ENCODE measurements at regions not wholly inside any gene's neighbourhood (a gene's known extent, or its start where the extent isn't known, plus 50 kb on each side); places are given as distances from the start of the nearest gene placed in this dataset.

DNA sequence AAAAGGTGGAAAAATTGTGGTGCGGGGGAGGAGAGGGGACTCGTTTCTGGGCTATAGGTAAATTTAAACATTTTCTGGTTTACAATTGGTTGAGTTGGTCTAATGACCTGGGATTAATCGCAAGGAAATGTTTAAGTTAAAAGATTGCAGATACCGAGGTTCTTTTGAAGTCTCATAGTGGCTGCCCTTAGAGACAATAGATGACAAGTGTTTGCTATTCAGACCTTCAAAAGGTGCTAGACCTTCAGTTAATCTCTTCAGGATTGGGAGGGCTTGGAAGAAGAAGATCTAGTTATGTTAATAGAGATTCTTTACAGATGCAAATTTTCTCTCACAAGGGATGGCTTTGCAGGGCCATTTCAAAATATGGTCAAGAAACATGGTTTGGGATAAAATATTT is 2286.1 kb upstream of the AGA start:
- TF ChIP-seq POLR2A (IDR thresholded peaks at IDR 0.05; ENCODE audit: low read depth, low read length) = no peak
- TF ChIP-seq POLR2AphosphoS5 (IDR thresholded peaks at IDR 0.05; ENCODE audit: low read depth, low read length) = no peak
- TF ChIP-seq TAF1 (IDR thresholded peaks at IDR 0.05; ENCODE audit: borderline replicate concordance, low read depth, low read length) = no peak
